Stimulated activated CD8-positive, alpha-beta memory T cell treated with anti-CD3 and anti-CD28 coated beads, Interleukin-7, amount 100 ng/mL, for 24 hours (primary cell): ENCODE measurements at regions not wholly inside any gene's neighbourhood (a gene's known extent, or its start where the extent isn't known, plus 50 kb on each side); places are given as distances from the start of the nearest gene placed in this dataset.
A peak's percentile ranks its signal among the peaks of the same experiment; 100 is the strongest.

Source experiments
- DNase-seq: peaks from one replicate; pipeline ENCODE4 v3.0.0-alpha.2; 2020; ENCODE audit warnings: low read depth

GRCh38 chr17:77872199-77872598, 86.3 kb upstream of the TNRC6C start:
- no peak for DNase-seq

GRCh38 chr17:77872714-77873499, 85.6 kb upstream of the TNRC6C start:
- DNase-seq, result no peak

- DNase-seq, result no peak
These were observed 84.8 kb upstream of the TNRC6C start for GRCh38 chr17:77873500-77874302.

GRCh38 chr17:77874303-77875050, 84.0 kb upstream of the TNRC6C start:
- DNase-seq, result no peak

GRCh38 chr17:77875051-77875780, 83.3 kb upstream of the TNRC6C start:
- no peak for DNase-seq

GRCh38 chr17:77875881-77876509, 82.5 kb upstream of the TNRC6C start:
- DNase-seq, result no peak

- no peak for DNase-seq
These were observed 81.5 kb upstream of the TNRC6C start for GRCh38 chr17:77877036-77877435.

- DNase-seq, result no peak
These were observed 80.7 kb upstream of the TNRC6C start for GRCh38 chr17:77877646-77878355.

- DNase-seq, result no peak
These were observed 79.1 kb upstream of the TNRC6C start for GRCh38 chr17:77879226-77879895.

GRCh38 chr17:77879896-77880280, 78.6 kb upstream of the TNRC6C start:
- no peak for DNase-seq

- no peak for DNase-seq
These were observed 77.6 kb upstream of the TNRC6C start for GRCh38 chr17:77880711-77881450.

GRCh38 chr17:77881545-77881944, 77.0 kb upstream of the TNRC6C start:
- peak; percentile 46 for DNase-seq

- no peak for DNase-seq
These were observed 76.5 kb upstream of the TNRC6C start for GRCh38 chr17:77882040-77882439.

GRCh38 chr17:77882481-77883212, 75.9 kb upstream of the TNRC6C start:
- peak; percentile 42 for DNase-seq

GRCh38 chr17:77883213-77883650, 75.3 kb upstream of the TNRC6C start:
- no peak for DNase-seq

GRCh38 chr17:77884019-77884418, 74.5 kb upstream of the TNRC6C start:
- no peak for DNase-seq

GRCh38 chr17:77884967-77885641, 73.4 kb upstream of the TNRC6C start:
- no peak for DNase-seq
